A172 (cell line): ENCODE measurements at regions not wholly inside any gene's neighbourhood (a gene's known extent, or its start where the extent isn't known, plus 50 kb on each side); places are given as distances from the start of the nearest gene placed in this dataset.

Experiments used
- DNase-seq: peaks from one replicate; pipeline ENCODE4 v3.0.0-alpha.2; 2015; ENCODE audit warnings: low spot score

DNA sequence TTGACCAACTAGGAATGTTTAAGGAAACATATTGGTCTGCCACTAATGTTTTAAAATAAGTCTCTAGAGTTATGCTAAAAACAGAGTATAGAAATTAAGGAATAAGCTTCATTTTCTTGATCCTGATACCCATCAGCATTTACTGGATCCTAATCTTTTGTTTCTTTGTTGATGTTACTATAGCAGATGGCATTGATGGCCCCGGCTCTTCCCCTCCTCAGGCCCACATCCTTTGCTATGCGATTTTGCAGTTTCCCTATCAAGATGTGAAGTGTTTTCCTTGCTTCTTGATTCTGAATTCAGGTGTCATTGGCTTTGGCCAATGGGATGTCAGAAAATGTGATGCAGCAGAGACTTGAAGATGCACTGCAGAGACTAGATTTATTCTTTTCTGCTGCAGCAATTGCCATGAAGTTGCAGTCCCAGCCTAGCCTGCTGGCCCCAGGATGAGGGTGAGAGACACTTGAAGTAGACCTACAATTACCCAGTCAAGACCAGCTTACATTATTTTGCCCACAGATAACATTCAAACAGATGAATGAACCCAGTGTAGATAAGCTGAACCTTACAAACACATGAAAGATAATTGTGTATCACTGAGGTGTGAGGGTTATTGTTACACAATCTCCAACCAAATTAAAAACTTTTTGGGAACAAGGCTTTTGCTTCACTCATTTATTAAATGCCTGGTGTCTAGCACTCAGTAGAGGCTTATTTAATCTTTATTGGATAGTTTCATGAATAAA is 115.2 kb upstream of the ITGA4 start:
- no peak for DNase-seq

DNA sequence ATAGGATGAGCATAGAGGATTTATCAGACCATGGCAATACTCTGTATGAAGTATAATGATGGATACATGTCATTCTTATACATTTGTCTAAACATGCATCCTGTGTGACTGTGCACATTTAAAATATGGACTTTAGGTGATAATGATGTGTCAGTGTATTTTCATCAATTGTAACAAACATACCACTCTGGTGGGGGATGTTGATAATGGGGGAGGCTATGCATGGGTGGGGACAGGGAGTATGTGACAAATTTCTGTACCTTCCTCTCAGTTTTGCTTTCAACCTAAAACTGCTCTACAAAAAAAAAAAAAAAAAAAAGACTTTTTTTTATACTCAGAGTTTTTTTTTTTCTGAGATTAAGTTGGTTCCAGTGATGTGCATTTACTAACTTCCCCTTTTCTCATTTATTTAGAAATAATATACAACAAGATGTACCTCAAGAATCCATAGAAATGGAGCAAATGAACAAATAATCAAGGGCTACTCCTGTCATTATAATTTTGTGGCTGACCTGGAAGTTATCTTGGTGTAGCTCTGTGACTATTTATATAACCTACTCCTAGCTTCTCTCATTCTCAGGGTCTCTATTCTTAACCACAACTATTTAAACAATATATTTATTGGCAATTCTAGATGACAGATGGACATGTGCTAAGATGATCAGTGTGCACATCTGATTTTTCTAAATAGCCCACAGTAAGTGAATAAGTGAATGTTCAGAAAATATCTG is 108.9 kb upstream of the ITGA4 start:
- DNase-seq: no peak

DNA sequence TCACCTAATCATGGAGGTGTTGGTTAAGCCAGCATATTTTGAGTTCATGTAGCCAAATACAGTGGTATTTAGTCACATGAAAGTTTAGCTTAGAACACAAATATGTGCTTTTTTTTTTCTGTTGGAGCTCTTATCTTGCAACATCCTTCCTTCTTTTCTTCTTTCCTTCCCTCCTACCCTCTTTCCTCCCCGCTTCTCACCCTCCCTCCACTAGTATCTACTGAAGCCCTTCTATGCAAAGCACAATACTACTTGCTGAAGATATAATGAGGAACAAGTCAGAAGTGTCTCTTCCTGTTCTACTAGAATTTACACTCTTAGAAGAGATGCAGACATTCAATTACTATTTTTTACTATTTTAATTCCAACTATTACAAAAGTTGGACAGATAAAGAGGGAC is 105.0 kb upstream of the ITGA4 start:
- DNase-seq: no peak

DNA sequence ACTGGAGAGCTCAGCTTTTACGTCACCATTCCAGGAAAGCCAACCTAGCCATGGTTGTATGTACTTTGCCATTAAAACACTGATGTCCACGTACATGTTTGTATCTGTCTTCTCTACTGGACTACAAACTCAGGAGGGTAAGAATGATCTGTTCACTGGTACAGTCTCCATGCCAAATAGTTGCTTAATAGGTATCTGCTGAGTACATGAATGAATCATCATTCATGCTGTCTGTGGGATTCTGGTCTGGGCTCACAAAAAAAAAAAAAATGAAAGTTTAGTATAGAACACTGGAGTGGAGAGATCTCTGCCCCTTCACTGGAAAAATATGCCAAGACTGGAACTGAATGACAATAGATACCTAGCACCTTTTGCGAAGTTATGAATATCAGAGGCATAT is 102.6 kb upstream of the ITGA4 start:
- peak; percentile 21 for DNase-seq

DNA sequence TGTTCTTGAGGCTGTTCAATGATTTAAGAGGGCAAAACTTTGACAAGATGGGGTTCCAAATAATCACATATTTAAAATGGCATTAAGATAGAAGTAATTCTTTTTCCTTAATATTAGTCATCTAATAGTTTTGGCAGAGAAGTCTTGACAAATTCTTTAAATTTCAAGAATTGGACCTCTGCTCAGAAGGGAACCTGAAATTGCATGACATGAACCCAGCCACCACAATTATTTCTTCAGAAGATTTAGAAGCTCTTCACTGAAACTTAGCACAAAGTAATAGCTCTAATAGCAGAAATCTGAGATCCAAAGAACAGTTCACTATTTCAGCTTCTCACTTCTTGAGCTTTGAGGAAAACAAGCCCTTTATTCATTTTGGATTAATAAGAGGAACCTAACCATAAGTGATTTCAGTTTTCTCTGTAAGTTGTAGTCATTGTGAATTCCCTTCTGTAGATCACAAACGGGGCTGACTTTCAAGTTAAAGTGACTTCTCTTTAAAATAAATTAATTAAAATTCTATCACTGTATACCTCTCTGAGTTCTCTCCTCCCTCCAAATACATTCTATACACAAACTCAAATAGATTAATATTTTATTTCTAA is 100.6 kb upstream of the ITGA4 start:
- no peak for DNase-seq

DNA sequence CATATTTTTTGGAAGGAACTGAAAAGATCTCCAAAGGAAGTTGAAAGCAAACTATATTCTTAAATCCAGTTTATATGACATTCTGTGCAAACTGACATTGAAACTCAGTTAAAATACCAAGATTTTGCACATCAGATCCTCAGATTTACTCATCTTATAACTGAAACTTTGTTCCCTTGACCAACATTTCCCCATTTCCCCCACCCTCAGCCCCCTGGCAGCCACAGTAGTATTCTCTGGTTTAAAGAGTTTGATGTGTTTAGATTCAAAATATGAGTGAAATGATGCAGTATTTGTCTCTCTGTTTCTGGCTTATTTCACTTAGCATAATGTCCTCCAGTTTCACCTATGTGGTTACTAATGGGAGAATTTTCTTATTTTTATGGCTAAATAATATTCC is 99.2 kb upstream of the ITGA4 start:
- no peak for DNase-seq

DNA sequence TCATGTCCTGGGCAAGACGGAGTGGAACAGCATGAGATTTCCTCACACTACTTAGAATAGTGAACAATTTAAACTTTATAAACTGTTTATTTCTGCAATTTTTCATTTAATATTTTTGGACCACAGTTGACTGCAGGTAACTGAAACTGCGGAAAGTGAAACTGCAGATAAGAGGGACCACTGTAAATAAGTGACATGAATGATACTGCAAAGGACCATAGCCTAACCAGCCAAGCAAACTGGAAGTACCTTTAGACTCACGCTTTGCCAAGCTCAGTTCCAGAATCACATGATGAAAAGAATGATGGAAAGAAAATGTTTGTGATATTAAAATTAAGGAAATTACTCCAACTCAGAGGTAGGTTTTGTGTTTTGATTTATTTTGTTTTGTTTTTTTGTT is 94.6 kb upstream of the ITGA4 start:
- DNase-seq: no peak

DNA sequence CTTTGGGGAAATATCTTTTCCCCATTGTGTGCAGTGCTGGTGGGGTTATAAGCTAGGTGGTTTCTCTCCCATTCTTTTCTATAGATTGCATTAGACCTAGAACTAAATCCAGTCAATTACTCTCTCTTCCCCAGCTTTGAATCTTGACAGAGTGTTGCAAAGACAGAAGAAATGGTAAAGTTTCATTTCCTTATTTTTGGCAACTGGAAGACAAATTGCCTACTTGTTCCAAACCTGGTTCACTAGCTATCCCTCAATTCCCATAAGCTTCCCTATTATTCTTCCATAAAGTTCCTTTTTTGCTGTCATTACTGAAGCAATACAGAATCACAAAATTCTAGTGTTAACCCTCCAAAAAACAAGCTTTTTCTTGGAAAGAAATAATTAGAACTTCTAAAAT is 94.0 kb upstream of the ITGA4 start:
- DNase-seq: no peak

DNA sequence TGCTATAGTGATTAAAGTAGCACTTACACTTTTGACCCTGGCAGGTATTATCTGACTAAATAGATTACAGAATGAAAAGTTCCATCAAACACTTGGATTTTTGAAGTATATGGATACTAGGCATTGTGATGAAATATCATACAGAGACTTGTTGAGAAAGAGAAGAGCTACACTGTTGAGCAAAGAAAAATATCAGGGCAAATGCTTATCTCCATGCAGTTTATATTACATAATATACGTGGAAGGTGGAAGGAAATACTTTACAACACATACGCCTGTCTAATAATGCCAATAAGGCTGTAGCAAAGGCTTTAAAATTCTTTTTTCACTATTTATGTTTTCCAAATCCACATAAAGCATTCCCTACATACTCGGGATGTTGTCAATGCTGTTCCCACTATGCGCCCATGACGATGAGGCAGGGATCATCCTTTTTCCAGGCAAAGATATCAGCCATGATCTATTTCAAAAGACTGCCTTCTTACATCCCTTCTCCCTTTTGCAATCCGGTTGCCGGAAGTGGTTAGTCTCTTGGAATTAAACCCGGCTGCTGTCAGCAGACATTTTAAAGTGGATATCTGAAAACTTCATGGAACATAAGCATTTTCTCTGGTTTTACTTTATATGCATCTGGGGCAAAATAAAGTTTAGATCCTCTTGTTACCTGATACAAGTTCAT is 92.6 kb upstream of the ITGA4 start:
- no peak for DNase-seq

DNA sequence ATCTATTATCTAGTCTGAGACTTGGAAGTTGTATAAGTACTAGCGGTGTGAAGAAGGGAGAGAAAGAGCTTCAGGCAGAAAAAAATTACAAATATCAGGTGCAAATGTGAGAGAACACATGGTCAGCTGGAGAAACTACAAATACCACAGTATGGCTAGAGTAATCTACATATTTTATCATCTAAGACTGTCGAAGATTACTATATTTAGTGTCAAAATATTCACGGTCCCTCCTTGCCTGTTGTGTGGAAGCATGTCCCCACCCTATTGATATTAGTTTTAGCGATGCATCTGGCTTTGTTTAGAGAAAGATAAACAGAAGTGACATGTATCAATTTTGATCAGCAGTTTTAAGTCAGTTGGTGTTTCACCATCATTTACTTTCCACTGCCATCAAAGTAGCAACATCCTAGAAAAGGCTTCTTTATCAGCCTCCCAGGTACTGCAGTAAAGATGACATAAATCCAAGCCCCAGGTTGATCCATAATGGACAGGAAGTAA is 90.5 kb upstream of the ITGA4 start:
- no peak for DNase-seq

DNA sequence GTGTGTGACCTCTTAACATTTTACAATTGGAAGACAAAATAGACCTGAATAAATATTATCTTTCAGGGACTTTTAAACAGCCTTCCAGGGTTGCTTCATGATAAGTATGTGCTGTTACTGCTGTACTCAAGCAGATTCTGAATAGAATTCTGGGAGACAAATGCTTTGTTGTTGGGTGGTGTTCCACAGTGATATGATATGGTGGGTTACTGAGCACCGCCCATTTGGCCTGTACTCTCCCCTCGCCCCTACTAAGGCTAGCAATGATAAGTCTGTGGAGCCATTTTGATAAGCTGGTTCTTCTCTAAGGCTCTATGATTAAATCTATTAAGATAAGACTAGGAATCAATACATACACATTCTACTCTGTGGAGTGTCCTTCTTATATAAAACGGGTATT is 89.8 kb upstream of the ITGA4 start:
- DNase-seq: no peak

DNA sequence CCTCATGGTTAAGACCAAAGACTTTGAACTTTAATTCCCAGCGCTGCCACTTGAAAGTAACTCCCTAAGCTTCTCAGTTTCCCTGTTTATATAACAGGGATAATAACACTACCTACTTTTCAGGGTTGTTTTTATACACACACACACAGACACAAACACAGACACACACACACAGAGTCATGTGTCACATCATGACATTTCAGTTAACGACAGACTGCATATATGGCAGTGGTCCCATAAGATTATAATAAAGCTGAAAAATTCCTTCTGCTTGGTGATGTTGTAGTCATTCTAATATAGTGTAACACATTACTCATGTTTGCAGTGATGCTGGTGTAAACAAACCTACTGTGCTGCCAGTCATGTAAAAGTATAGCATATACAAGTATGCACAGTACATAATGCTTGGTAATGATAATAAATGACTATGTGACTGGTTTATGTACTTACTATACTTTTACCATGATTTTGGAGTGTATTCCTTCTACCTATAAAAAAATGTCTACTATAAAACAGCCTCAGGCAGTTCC is 89.2 kb upstream of the ITGA4 start:
- DNase-seq: no peak

DNA sequence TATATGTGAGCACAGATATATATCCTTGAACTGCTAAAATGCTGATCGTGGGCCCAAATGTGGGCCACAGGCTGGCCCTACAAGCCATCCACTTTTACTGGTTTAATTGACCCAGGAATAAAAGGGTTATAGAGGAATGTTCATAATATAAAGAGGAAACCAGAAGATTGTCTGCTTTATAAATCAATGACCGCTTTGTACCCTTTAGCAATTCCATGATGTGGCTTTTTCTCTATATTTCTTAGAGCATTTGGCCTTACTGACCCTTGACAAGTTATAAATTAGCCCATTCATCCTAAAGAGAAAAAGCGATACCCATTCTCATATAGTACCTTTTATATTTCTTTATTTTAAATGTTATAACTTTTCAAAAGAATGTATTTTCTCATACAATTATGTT is 87.1 kb upstream of the ITGA4 start:
- DNase-seq: no peak

DNA sequence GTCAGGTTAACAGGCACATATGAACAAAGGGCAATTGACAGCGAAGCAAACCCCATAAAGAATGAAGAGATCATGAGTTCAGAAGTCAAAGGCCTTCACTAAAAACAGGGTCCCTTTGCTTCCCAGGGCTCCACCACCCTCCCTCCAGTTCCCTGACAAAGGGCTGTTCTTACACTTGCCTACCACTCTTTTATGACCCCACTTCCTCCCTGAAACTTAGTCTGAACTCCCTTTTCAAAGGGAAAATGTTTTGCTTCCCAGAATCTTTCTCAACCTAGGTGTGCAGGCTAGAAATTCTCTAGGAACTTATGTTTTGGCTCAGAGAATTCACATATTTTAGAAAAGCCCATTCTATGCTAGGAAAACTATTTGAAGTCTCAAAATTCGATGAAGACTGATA is 86.0 kb upstream of the ITGA4 start:
- DNase-seq: peak; percentile 6

DNA sequence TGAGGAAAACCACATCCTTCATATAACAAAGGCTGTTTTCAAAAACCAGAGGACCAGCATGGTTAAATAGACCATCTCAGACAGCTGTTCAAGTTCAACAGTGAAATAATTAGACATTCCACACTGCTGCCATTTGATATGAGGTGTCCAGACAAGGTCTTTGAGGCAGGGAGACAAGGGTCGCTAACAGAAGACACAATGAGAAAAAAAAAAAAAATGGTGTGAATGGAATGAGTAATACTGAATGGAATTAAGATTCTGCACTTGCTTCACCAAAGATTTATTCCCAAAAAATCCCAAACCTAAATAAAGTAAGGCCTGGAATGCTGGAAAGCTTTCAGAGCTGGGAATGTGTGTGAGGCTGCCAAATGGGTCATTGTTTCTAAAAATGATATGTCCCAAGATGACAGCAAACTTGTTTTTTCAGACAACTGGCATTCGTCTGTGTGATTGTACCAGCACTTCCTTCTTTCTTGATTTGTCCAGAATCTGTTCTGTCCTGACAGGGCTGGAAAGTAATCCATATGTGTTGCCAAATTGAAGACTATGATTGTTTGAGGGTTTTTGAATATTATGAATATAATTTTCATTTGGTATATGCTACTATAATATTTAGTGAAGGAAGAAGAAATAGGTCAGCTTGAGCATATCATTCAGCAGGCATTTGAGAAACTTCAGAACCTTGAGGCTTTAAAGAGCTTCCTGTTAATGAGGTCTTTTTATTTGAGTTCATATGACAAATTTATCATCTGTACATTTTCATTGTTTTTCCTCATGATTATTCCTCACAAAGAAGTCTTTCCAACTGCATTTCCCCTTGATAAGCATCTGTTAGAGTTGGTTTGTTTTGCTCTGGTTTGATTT is 85.2 kb upstream of the ITGA4 start:
- DNase-seq: peak; percentile 80

DNA sequence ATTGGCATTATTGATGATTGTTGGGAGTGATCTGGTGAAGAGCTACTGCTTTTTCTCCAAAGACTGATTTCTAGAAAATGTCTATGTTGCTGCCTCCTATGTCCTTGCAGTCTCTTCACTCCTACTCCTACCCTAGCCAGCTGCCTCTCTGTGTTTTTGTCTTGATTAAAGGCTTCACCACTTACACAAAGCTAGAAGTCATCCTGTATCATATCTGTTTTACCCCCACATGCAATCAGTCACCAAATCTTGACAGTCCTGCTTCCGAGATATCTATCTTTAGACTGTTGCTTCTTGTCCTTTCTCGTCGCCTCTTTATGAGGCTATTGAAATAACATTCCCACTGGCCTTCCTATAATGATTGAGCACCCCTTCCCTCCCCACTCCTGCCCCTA is 84.5 kb upstream of the ITGA4 start:
- no peak for DNase-seq

DNA sequence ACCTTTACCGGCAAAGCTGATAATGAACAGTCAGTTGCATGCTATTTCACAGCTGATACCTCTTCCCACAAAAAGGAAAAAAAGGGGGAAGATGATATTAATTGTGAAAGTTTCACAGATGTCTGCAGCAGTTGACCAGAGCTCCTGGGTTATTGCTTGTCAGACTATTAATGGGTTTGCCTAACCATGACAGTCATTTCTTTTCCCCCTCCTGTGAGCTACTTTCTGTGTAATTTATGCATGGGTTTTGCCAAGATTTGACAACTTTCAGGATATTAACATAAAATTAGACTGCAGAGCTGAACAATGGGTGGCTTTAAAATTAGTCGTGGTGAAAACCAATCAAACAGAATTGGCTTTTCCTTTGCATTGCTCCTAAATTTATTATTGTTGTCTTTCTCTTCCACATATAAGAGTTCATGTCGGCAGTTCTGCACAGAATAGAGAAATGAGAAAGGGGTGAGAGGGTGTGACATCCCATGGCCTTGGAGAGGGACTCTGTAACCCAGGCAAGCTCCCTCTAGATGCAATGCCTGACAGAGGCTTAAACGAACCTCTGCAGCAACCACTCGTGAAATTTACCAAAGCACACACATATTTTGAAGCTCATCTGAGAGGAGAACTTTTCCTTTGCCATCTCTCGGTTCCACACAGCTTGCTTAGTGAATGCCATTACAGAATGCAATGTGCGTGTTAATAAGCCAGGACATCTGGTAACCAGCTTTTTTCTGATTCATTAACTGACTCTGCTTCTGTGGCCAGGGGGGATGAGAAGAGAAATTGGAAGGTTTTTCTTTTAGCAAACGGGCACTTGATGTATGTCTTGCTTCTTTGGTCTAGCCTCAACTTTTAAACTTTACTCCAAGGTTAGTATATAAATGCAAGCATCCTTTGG is 82.2 kb upstream of the ITGA4 start:
- no peak for DNase-seq

DNA sequence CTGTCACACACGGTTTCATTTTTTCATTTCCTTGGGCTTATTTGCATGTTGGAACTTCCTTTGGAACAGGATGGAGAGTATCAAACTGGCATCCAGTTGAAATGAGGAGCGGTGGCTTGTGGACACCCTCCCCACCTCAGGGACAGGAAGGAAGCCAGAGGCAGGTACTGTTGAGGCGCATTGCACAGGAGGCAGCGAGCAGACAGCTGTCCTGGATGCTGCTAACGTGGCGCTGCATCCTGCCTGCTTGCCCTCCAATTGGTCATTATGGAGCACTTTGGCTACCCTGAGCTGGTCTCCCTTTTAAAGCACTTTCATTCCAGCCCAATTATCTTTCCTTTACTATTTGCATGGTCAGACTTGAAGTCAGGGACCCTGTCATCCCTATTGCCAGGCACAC is 80.7 kb upstream of the ITGA4 start:
- DNase-seq: no peak

DNA sequence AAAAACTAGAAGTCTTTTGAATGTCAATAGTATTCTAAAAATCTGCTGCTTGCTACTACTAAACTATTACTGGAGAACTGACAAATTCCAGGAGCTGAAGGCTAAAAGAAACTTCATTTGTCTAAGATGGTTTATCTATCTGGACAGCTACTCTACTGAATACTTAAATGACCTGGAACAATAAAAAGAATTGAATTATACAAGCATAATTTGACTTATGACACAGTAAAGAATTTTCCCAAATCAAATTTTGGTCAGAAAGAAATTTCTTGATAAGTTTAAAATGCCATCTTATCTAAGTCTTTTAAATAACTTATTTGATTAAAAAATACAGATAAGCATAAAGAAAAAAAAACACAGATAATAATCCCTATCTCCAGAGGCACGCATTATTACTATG is 80.2 kb upstream of the ITGA4 start:
- no peak for DNase-seq

DNA sequence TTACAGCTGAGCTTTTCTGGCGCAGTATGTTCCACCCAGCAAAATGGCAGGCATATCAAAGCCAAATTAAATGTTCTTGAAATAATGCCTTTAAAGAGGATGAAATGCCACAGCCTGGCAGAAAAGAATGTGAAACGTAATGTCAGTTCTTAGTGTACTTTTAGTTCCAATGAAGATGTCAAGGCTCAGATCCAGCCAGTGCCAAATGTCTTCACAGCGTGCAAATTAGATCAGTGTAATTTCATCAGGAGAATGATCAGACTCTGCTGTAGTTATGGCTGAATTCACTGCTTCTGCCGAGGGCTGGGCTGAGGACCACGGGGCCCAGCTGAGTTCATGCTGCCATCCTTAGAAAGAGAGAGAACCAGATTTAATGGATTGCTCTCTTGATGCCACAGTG is 78.7 kb upstream of the ITGA4 start:
- no peak for DNase-seq
